ENCODE measurements at regions not wholly inside any gene's neighbourhood (a gene's known extent, or its start where the extent isn't known, plus 50 kb on each side); places are given as distances from the start of the nearest gene placed in this dataset.

DNA sequence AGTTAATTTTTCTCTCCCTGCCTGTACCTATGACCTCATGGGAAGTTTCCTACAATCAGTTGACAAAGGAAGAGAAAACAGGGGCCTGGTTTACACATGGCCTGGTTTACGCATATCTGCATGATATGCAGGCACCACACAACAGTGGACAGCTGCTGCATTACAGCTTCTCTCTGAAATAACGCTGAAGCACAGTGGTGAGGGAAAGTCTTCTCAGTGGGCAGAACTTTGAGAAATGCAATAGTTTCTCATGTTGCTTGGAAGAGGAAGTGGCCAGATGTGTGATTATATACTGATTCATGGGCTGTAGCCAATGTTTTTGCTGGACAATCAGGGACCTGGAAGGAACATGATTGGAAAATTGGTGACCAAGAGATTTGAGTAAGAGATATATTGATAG lies 324.1 kb upstream of the GOT2 start:
- TF ChIP-seq SRF (CRISPR knock-in tag; IDR thresholded peaks at IDR 0.05) (no peak), ESRRA (IDR thresholded peaks at IDR 0.05; ENCODE audit: borderline replicate concordance, low read depth) (no peak), ZNF274 (IDR thresholded peaks at IDR 0.05; ENCODE audit: borderline replicate concordance, low read depth, low read length) (no peak), ZKSCAN8 (CRISPR knock-in tag; IDR thresholded peaks at IDR 0.05) (no peak), PTTG1 (tag; IDR thresholded peaks at IDR 0.05; ENCODE audit: low read depth) (no peak), ELF4 (CRISPR knock-in tag; IDR thresholded peaks at IDR 0.05) (no peak)
- TF ChIP-seq, protein P1, sequence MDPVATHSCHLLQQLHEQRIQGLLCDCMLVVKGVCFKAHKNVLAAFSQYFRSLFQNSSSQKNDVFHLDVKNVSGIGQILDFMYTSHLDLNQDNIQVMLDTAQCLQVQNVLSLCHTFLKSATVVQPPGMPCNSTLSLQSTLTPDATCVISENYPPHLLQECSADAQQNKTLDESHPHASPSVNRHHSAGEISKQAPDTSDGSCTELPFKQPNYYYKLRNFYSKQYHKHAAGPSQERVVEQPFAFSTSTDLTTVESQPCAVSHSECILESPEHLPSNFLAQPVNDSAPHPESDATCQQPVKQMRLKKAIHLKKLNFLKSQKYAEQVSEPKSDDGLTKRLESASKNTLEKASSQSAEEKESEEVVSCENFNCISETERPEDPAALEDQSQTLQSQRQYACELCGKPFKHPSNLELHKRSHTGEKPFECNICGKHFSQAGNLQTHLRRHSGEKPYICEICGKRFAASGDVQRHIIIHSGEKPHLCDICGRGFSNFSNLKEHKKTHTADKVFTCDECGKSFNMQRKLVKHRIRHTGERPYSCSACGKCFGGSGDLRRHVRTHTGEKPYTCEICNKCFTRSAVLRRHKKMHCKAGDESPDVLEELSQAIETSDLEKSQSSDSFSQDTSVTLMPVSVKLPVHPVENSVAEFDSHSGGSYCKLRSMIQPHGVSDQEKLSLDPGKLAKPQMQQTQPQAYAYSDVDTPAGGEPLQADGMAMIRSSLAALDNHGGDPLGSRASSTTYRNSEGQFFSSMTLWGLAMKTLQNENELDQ (CRISPR knock-in tag; IDR thresholded peaks at IDR 0.05; ENCODE audit: borderline replicate concordance), result no peak
- TF ChIP-seq, protein P2, sequence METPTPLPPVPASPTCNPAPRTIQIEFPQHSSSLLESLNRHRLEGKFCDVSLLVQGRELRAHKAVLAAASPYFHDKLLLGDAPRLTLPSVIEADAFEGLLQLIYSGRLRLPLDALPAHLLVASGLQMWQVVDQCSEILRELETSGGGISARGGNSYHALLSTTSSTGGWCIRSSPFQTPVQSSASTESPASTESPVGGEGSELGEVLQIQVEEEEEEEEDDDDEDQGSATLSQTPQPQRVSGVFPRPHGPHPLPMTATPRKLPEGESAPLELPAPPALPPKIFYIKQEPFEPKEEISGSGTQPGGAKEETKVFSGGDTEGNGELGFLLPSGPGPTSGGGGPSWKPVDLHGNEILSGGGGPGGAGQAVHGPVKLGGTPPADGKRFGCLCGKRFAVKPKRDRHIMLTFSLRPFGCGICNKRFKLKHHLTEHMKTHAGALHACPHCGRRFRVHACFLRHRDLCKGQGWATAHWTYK (CRISPR knock-in tag; IDR thresholded peaks at IDR 0.05), result no peak
